GM19468 (cell line): ENCODE measurements at regions not wholly inside any gene's neighbourhood (a gene's known extent, or its start where the extent isn't known, plus 50 kb on each side); places are given as distances from the start of the nearest gene placed in this dataset.
"Not testable (repeated sequence)": the region's sequence is repeated elsewhere in the genome, so short reads cannot be mapped to it uniquely, and the experiment has no call there.

Experiments
- ATAC-seq: cut with Tn5 transposase; IDR thresholded peaks from one replicate; pipeline ENCODE4 v1.9.1; 2021; ENCODE audit warnings: mild to moderate bottlenecking, moderate library complexity, moderate number of reproducible peaks; ENCODE audit not compliant: unreplicated experiment; ENCODE audit errors: extremely low read depth

- ATAC-seq, result no peak
Measured at GRCh38 chr18:40307627-40308026, 1647.4 kb upstream of the PIK3C3 start.

- no peak for ATAC-seq
Measured at GRCh38 chr18:40296717-40297413, 1658.2 kb upstream of the PIK3C3 start.

- ATAC-seq, result no peak
Measured at GRCh38 chr18:40292985-40293710, 1661.9 kb upstream of the PIK3C3 start.

GRCh38 chr18:40283560-40283959 is 1671.5 kb upstream of the PIK3C3 start:
- ATAC-seq, result no peak

DNA sequence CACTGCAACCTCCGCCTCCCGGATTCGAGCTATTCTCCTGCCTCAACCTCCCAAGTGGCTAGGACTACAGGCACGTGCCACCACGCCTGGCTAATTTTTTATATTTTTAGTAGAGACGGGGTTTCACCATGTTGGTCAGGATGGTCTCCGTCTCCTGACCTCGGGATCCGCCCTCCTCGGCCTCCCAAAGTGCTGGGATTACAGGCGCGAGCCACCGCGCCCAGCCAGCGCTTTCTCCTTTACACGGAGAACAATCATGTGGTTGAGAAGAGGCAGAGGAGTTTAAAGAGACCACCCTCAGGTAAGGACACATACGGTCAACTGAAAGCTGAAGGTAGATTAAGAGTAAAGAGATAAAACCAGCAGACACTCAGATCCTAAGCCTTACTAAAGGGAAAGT is 1673.7 kb upstream of the PIK3C3 start:
- not testable (repeated sequence) for ATAC-seq

DNA sequence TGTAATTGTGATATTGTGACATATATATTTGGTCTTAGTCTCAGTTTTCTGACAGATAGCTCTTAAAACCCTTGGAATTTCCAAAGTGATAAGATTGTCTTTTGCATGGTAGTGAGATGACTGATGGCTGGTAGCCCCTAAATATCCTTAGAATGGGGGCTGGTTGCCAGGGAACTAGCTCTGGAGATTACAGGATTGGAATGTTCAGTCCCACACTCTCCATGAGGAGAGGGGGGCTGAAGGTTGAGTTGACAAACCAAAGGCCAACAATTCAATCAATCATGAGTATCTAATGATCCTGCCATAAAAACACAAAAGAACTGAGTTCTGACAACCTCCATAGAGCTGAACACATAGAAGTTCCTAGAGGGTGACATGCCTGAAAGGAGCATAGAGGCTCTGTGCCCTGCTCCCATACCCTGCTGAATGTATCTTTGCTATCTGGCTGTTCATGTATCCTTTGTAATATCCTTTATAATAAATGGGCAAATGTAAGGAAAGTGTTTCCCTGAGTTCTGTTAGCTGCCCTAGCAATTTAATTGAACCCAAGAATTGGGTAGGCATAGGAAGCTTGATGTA is 1680.3 kb upstream of the PIK3C3 start:
- ATAC-seq, result no peak

DNA sequence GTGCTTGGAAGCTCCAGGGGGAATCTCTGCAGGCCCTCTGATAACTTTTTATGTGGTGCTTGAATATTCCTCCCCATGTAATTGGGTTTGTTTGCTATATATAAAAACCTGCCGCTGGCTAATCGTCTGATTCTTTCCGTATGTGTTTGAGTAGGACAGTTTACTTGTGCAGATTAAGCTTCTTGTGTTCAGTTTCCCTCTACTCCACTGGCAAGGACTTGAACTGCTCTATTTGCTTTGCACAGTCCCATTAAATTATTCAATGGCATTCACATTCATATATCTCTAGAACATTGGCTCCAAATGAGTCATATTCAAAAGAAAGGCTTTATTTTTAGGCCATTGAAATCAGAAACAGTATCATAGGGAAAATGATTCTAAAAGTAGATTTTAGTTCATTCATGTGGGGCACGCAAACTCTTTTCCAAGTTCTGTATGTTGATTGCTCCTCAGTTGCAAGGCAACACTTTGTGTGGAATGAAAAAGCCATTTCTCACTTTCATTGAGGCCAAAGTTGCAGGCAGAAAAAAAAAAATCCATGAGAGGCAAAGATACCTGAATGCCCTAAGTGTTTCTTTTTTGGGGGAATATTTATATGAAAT is 1682.3 kb upstream of the PIK3C3 start:
- ATAC-seq, result no peak

GRCh38 chr18:40259115-40259835 is 1695.8 kb upstream of the PIK3C3 start:
- ATAC-seq, result no peak

DNA sequence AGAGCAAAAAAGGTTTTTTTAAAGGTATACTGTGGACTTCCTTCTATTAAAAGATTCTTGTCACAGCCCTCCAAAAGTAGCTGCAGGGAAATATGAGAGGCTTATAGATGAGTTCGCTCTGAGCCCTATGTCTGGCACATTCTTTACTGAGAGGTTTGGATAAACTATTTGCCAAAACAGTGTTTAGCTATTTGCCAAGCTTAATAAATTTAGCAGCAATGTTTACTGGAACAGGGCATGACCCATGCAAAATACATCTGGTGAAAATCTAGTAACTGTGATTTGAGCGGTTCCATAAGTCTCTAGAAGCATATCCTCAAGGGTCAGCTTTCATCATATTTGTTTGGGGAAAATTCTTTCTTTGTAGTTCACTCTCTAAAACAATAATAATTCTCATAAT is 1696.7 kb upstream of the PIK3C3 start:
- no peak for ATAC-seq

- ATAC-seq, result no peak
Measured at GRCh38 chr18:40250236-40250635, 1704.8 kb upstream of the PIK3C3 start.

DNA sequence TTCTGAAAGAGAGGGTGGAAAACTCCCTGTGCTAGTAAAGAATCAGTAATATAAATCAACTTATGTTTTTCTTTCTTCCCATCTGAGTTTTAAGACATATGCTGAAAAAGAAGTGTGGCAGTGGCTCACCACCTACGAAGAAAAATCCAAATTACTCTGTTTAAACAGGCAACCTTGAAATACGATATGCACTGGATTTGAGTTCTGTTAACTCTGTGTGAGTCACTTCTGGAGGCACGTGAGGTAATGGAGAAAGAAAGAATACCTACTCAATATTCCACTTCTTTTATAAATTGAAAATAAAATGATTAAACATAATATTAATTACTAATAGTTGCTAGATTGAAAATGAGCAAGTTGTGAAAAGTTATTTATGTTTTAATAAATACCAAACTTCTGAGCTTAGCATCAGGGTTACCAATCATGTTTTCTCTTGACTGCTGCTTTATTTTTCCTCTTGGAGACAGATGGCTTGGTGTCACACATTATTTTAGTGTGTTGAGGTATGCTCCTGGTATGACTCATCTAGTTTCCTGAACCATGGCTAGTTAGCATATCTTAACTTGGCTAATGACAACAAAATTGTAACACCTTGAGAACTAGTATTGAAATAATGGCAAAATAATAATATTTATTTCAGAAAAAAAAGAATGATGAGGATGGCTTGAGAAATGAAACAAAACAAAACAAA is 1705.5 kb upstream of the PIK3C3 start:
- ATAC-seq, result no peak

DNA sequence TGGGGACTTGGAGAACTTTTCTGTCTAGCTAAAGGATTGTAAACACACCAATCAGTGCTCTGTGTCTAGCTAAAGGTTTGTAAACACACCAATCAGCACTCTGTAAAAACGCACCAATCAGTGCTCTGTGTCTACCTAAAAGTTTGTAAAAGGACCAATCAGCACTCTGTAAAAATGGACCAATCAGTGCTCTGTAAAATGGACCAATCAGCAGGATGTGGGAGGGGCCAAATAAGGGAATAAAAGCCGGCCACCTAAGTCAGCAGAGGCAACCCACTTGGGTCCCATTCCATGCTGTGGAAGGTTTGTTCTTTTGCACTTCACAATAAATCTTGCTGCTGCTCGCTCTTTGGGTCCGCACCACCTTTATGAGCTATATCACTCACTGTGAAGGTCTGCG is 1709.4 kb upstream of the PIK3C3 start:
- ATAC-seq, result not testable (repeated sequence)

DNA sequence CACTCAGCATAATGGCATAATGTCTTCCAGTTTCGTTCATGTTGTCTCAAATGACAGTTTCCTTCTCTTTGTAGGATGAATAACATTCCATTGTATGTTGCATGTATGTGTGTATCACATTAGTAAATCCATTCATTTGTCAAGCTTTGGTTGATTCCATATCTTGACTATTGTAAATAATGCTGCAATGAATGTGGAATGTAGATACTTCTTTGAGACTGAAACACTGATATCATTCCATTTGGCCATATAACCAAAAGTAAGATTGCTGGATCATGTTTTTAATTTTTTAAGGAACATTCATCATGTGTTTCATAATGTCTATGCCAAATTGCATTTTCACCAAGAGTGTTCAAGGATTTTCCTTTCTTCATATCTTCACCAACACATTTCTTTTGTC is 1711.4 kb upstream of the PIK3C3 start:
- no peak for ATAC-seq

GRCh38 chr18:40235836-40236235 is 1719.2 kb upstream of the PIK3C3 start:
- ATAC-seq, result no peak

- ATAC-seq, result no peak
Measured at GRCh38 chr18:40235323-40235722, 1719.7 kb upstream of the PIK3C3 start.

DNA sequence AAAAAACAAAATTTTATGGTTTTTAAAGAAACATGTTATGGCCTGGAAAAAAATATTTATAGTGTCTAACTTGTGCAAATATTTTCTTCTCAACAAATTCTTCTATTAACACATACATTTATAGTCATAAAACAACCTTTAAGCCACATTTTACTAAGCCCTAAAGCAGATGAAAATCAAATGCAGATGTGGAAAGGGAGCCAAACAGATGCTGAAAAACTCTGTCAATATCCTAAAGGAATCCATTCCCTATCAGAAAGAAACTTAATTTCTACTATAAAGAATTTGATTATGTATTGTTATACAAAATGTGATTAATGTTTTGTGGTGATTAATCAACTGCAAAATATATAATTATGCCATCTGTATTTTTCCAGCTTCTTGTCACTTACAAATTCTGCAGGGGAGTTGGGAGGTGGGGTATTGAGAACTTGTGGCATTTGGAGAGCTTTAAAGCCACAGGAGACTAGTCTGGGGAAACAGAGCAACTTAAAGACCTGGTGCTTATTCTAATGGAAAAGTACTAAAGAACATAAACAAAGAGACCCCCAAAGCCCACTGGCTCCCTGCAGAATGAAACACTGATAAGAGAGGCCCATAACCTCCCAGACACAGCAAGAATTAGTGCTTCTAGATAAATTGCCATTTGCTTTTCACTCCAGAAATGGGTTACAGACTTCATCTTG is 1721.0 kb upstream of the PIK3C3 start:
- ATAC-seq, result no peak

DNA sequence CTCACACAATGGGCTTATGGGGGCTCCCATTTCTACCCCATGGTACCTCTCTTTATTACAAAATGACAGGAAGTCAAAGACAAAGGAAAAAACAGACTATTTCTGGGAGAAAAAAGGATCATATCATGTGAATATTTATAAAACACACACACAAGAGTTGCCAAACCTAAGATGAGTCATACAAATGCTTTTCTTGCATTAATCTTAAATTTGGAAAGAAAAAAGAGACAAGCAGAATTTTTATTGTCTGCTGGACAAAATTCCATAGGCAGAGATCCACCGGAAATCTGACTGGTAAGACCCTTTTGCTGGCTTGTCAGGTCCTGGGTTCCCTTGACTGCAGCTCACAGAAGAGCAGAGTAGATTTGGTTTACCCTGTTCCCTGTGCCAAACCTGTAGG is 1732.3 kb upstream of the PIK3C3 start:
- ATAC-seq, result no peak

GRCh38 chr18:40216856-40217255 is 1738.2 kb upstream of the PIK3C3 start:
- no peak for ATAC-seq

GRCh38 chr18:40215979-40216378 is 1739.1 kb upstream of the PIK3C3 start:
- ATAC-seq, result no peak
